Hepatocyte (in vitro differentiated cells): ENCODE measurements at regions not wholly inside any gene's neighbourhood (a gene's known extent, or its start where the extent isn't known, plus 50 kb on each side); places are given as distances from the start of the nearest gene placed in this dataset.

ENCODE experiments used
- DNase-seq: peaks from one replicate; pipeline ENCODE4 v3.0.0-alpha.2; 2016; ENCODE audit warnings: low spot score
- H2AFZ ChIP-seq: fragments of 200-600 bp; sonication (generic); 2 replicates; pipeline ENCODE4 v1.6.0; 2016; ENCODE audit warnings: antibody characterized with exemption, mild to moderate bottlenecking
- H3K27ac ChIP-seq: fragments of 200-600 bp; sonication (generic); 2 replicates; pipeline ENCODE4 v1.5.1; 2016; ENCODE audit warnings: mild to moderate bottlenecking
- H3K27me3 ChIP-seq: fragments of 200-600 bp; sonication (generic); 2 replicates; pipeline ENCODE4 v1.6.1; 2016
- H3K36me3 ChIP-seq: fragments of 200-600 bp; sonication (generic); replicated peaks from 2 replicates; pipeline ENCODE4 v1.5.1; 2016; ENCODE audit warnings: low read depth; ENCODE audit not compliant: insufficient read depth
- H3K4me1 ChIP-seq: fragments of 200-600 bp; sonication (generic); 2 replicates; pipeline ENCODE4 v1.5.1; 2016; ENCODE audit warnings: mild to moderate bottlenecking, moderate library complexity; ENCODE audit not compliant: insufficient read depth
- H3K4me2 ChIP-seq: fragments of 200-600 bp; sonication (generic); 2 replicates; pipeline ENCODE4 v1.6.0; 2016
- H3K4me3 ChIP-seq: fragments of 200-600 bp; sonication (generic); 2 replicates; pipeline ENCODE4 v1.5.1; 2016; ENCODE audit warnings: mild to moderate bottlenecking
- H3K79me2 ChIP-seq: fragments of 200-600 bp; sonication (generic); 2 replicates; pipeline ENCODE4 v1.6.0; 2017; ENCODE audit warnings: mild to moderate bottlenecking
- H3K9me2 ChIP-seq: fragments of 200-600 bp; sonication (generic); replicated peaks from 2 replicates; pipeline ENCODE4 v1.6.0; 2017; ENCODE audit warnings: mild to moderate bottlenecking; ENCODE audit not compliant: insufficient read depth
- H3K9me3 ChIP-seq: fragments of 200-600 bp; sonication (generic); 2 replicates; pipeline ENCODE4 v1.5.1; 2016; ENCODE audit warnings: low read depth, mild to moderate bottlenecking
- H4K20me1 ChIP-seq: fragments of 200-600 bp; sonication (generic); 2 replicates; pipeline ENCODE4 v1.6.0; 2016; ENCODE audit warnings: mild to moderate bottlenecking; ENCODE audit not compliant: insufficient read depth, poor library complexity, severe bottlenecking
- EZH2 ChIP-seq: fragments of 200-600 bp; sonication (generic); IDR thresholded peaks from 2 replicates; pipeline ENCODE4 v1.6.1; 2016; ENCODE audit warnings: antibody characterized with exemption, mild to moderate bottlenecking, borderline replicate concordance
- EZH2phosphoT487 ChIP-seq: fragments of 200-600 bp; sonication (generic); IDR thresholded peaks from one replicate; pipeline ENCODE4 v1.6.1; 2018; ENCODE audit warnings: antibody characterized with exemption, mild to moderate bottlenecking, low read depth, moderate library complexity; ENCODE audit not compliant: unreplicated experiment, severe bottlenecking
- WGBS: methylation state at CpG from one replicate; pipeline ENCODE4 v1.1.6; 2016; ENCODE audit warnings: low lambda C conversion rate; ENCODE audit errors: missing lambda C conversion rate; 5-methylcytosine and 5-hydroxymethylcytosine counted together
- TF ChIP-seq, protein P1 (sequence below): fragments of 200-600 bp; sonication (generic); IDR thresholded peaks from 2 replicates; pipeline ENCODE4 v1.5.1; 2016; ENCODE audit warnings: antibody characterized with exemption, mild to moderate bottlenecking; ENCODE audit not compliant: poor library complexity

DNA sequence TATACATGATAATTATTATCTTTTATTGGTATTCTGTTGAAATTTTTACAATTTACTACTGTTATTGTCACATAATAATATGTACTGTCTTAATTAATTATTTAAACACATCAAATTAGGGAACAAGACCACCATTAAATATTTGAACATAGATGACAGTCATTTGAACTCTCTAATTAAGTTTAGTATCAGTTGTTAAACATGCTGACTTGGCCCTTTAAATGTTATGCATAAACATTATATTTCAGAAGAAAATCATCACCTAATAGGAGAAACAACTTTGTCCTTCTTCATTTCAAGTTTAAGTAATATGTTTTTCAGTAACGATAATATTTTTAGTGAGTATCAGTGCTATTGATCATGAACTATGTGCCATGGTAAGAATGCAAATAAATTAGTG, 623.5 kb upstream of the GNPDA2 start:
- H3K4me2 ChIP-seq = no peak overlapping the region
- peak overlapping the region; percentile 47 for H2AFZ ChIP-seq

DNA sequence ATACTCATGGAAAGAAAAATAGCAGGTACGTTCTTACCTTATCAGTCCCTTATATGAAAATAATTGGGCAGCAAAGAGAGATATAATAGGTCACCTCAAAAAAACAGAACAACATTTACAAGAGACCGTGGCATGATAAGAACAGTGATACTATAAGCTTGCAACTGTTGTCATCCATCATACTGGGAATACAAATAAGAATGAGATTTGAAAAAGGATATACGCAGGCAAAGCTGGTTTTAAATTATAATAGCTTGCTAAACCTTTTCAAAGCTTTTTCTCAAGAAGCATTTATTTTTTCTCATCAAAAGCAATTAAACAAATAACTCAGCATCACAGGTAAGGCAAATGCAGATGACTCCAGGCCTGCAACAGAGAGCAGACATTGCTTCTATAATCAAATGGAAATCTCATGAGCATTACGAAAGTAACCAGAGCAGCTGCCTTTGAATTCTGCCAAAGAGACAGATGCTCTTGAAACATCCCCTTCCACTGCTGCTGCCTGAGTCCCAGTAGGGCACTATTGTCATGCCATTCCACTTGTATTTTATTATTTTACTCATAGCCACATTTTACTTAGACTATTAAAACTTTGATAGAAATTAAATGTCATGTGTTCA, 620.6 kb upstream of the GNPDA2 start:
- Histone ChIP-seq H3K27me3 (no peaks in the 10 kb centered on the region), H3K27ac (no peak overlapping the region), H4K20me1 (no peaks in the 10 kb centered on the region), H3K9me3 (no peaks in the 10 kb centered on the region), H3K4me3 (no peak overlapping the region), H2AFZ (no peak overlapping the region), H3K79me2 (no peaks in the 10 kb centered on the region), H3K9me2 (no peaks in the 10 kb centered on the region), H3K4me1 (no peaks in the 10 kb centered on the region), H3K4me2 (no peak overlapping the region), H3K36me3 (no peaks in the 10 kb centered on the region)
- no peak for DNase-seq
- 82% methylated on average over 4 of the region's 4 CpGs for WGBS
- TF ChIP-seq EZH2 (no peak), EZH2phosphoT487 (no peak)
- TF ChIP-seq, protein P1, sequence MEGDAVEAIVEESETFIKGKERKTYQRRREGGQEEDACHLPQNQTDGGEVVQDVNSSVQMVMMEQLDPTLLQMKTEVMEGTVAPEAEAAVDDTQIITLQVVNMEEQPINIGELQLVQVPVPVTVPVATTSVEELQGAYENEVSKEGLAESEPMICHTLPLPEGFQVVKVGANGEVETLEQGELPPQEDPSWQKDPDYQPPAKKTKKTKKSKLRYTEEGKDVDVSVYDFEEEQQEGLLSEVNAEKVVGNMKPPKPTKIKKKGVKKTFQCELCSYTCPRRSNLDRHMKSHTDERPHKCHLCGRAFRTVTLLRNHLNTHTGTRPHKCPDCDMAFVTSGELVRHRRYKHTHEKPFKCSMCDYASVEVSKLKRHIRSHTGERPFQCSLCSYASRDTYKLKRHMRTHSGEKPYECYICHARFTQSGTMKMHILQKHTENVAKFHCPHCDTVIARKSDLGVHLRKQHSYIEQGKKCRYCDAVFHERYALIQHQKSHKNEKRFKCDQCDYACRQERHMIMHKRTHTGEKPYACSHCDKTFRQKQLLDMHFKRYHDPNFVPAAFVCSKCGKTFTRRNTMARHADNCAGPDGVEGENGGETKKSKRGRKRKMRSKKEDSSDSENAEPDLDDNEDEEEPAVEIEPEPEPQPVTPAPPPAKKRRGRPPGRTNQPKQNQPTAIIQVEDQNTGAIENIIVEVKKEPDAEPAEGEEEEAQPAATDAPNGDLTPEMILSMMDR = no peak

More for the DNA sequence above, 623.5 kb upstream of the GNPDA2 start:
- Histone ChIP-seq H3K9me2 (no peaks in the 10 kb centered on the region), H4K20me1 (no peaks in the 10 kb centered on the region), H3K4me1 (no peaks in the 10 kb centered on the region), H3K27ac (no peak overlapping the region), H3K79me2 (no peaks in the 10 kb centered on the region), H3K9me3 (no peaks in the 10 kb centered on the region), H3K4me3 (no peak overlapping the region), H3K27me3 (no peaks in the 10 kb centered on the region), H3K36me3 (no peaks in the 10 kb centered on the region)
- 83% methylated on average over 1 of the region's 1 CpG for WGBS
- no peak for DNase-seq
- TF ChIP-seq, protein P1 = no peak
- TF ChIP-seq EZH2phosphoT487 (no peak), EZH2 (no peak)

DNA sequence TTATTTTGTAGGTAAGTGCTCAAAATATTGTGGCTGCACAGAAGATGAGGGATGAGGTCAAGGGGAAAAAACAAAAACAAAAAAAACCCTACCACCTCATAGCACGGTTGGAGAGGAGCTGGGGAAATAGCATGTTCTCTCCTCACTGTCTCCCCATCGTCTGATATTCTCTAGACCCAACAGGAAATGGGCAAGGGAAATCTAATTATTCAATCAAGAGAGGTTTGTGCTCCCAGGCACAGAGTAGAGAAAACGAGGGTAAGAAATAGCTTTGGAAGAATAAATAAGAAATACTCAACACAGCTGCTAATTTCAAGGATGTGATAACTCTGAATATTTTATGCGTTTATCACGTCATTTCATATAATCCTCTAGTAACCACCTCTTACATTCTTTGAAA, 619.2 kb upstream of the GNPDA2 start:
- Histone ChIP-seq H3K27ac (no peak overlapping the region), H3K9me3 (no peaks in the 10 kb centered on the region), H3K27me3 (no peaks in the 10 kb centered on the region), H3K4me3 (no peak overlapping the region), H3K4me1 (no peaks in the 10 kb centered on the region), H4K20me1 (no peaks in the 10 kb centered on the region), H2AFZ (no peak overlapping the region), H3K79me2 (no peaks in the 10 kb centered on the region), H3K9me2 (no peaks in the 10 kb centered on the region), H3K4me2 (no peak overlapping the region), H3K36me3 (no peaks in the 10 kb centered on the region)
- 63% methylated on average over 5 of the region's 5 CpGs for WGBS
- no peak for DNase-seq
- TF ChIP-seq EZH2 (no peak), EZH2phosphoT487 (no peak)

DNA sequence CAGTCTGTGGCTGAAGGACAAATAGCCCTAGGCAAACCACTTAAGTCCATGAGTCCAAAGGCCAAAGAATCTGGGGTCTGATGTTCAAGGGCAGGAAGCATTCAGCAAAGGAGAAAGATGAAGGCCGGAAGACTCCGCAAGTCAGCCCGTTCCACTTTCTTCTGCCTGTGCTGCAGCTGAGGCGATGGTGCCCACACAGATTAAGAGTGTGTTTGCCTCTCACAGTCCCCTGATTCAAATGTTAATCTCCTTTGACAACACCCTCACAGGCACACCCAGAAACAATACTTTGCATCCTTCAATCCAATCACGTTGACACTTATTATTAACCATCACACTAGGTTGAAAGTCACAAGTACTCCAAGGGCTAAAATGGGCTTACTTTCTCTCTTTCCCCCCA, 605.4 kb upstream of the GNPDA2 start:
- WGBS = 71% methylated on average over 5 of the region's 5 CpGs

More for the DNA sequence above, 605.4 kb upstream of the GNPDA2 start:
- Histone ChIP-seq H4K20me1 (no peaks in the 10 kb centered on the region), H3K4me2 (no peak overlapping the region), H2AFZ (no peak overlapping the region), H3K4me1 (no peaks in the 10 kb centered on the region), H3K36me3 (no peaks in the 10 kb centered on the region), H3K4me3 (no peak overlapping the region), H3K79me2 (no peaks in the 10 kb centered on the region), H3K27me3 (no peaks in the 10 kb centered on the region), H3K9me2 (no peaks in the 10 kb centered on the region), H3K9me3 (no peaks in the 10 kb centered on the region), H3K27ac (no peak overlapping the region)
- DNase-seq = no peak
- TF ChIP-seq EZH2phosphoT487 (no peak), EZH2 (no peak)
- TF ChIP-seq, protein P1 = no peak
